Ishikawa (cell line): ENCODE measurements at regions not wholly inside any gene's neighbourhood (a gene's known extent, or its start where the extent isn't known, plus 50 kb on each side); places are given as distances from the start of the nearest gene placed in this dataset.

Experiments
- CEBPB ChIP-seq: IDR thresholded peaks from 2 replicates; pipeline ENCODE4 v1.6.1; 2012
- CREB1 ChIP-seq: IDR thresholded peaks from 2 replicates; pipeline ENCODE4 v1.6.1; 2012; ENCODE audit warnings: low read depth
- EGR1 ChIP-seq: IDR thresholded peaks from 2 replicates; pipeline ENCODE4 v1.6.1; 2012
- EP300 ChIP-seq: IDR thresholded peaks from 2 replicates; pipeline ENCODE4 v1.6.1; 2012; ENCODE audit warnings: borderline replicate concordance
- FOXM1 ChIP-seq: IDR thresholded peaks from 2 replicates; pipeline ENCODE4 v1.6.1; 2012; ENCODE audit warnings: low read depth, borderline replicate concordance
- NFIC ChIP-seq: IDR thresholded peaks from 2 replicates; pipeline ENCODE4 v1.6.1; 2012
- RAD21 ChIP-seq: IDR thresholded peaks from 2 replicates; pipeline ENCODE4 v1.6.1; 2012; ENCODE audit warnings: low read depth
- TAF1 ChIP-seq: IDR thresholded peaks from 2 replicates; pipeline ENCODE4 v1.6.1; 2012; ENCODE audit warnings: low read depth, mild to moderate bottlenecking
- TCF12 ChIP-seq: IDR thresholded peaks from 2 replicates; pipeline ENCODE4 v1.6.1; 2012; ENCODE audit warnings: low read depth
- TEAD4 ChIP-seq: IDR thresholded peaks from 2 replicates; pipeline ENCODE4 v1.6.1; 2012
- YY1 ChIP-seq: IDR thresholded peaks from 2 replicates; pipeline ENCODE4 v1.6.1; 2012; ENCODE audit warnings: low read depth
- ZBTB7A ChIP-seq: IDR thresholded peaks from 2 replicates; pipeline ENCODE4 v1.6.1; 2012; ENCODE audit warnings: low read depth
- TF ChIP-seq, protein P1 (sequence below): IDR thresholded peaks from 2 replicates; pipeline ENCODE4 v1.6.1; 2012
- TF ChIP-seq, protein P2 (sequence below): IDR thresholded peaks from 2 replicates; pipeline ENCODE4 v1.6.1; 2012
- TF ChIP-seq, protein P3 (sequence below): IDR thresholded peaks from 2 replicates; pipeline ENCODE4 v1.6.1; 2012; ENCODE audit warnings: low read depth, mild to moderate bottlenecking

DNA sequence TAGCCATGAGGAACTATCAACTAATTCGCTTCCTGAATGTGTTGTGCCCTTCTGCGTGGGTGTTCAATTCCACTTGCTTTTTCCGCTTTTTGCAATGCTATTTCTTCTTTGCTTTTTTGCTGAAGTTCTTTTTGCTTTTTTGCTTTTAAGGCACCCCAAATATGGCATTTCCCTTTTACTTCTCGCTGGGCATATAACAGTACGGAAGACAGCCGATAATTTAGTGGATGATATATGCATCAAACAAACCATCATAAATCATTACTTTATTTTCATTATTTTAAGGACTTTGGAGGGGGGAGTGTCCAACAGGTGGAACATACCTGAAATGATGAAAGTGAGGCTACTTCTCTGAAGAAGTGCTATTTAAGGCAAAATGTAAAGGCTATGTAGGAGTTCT lies 277.0 kb upstream of the MTPN start:
- TF ChIP-seq, protein P1, sequence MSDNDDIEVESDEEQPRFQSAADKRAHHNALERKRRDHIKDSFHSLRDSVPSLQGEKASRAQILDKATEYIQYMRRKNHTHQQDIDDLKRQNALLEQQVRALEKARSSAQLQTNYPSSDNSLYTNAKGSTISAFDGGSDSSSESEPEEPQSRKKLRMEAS: no peak
- TF ChIP-seq FOXM1: no peak
- TF ChIP-seq RAD21: no peak
- no peak for TF ChIP-seq TCF12
- TF ChIP-seq EGR1: no peak
- TF ChIP-seq, protein P2, sequence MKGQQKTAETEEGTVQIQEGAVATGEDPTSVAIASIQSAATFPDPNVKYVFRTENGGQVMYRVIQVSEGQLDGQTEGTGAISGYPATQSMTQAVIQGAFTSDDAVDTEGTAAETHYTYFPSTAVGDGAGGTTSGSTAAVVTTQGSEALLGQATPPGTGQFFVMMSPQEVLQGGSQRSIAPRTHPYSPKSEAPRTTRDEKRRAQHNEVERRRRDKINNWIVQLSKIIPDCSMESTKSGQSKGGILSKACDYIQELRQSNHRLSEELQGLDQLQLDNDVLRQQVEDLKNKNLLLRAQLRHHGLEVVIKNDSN: no peak
- TF ChIP-seq, protein P3, sequence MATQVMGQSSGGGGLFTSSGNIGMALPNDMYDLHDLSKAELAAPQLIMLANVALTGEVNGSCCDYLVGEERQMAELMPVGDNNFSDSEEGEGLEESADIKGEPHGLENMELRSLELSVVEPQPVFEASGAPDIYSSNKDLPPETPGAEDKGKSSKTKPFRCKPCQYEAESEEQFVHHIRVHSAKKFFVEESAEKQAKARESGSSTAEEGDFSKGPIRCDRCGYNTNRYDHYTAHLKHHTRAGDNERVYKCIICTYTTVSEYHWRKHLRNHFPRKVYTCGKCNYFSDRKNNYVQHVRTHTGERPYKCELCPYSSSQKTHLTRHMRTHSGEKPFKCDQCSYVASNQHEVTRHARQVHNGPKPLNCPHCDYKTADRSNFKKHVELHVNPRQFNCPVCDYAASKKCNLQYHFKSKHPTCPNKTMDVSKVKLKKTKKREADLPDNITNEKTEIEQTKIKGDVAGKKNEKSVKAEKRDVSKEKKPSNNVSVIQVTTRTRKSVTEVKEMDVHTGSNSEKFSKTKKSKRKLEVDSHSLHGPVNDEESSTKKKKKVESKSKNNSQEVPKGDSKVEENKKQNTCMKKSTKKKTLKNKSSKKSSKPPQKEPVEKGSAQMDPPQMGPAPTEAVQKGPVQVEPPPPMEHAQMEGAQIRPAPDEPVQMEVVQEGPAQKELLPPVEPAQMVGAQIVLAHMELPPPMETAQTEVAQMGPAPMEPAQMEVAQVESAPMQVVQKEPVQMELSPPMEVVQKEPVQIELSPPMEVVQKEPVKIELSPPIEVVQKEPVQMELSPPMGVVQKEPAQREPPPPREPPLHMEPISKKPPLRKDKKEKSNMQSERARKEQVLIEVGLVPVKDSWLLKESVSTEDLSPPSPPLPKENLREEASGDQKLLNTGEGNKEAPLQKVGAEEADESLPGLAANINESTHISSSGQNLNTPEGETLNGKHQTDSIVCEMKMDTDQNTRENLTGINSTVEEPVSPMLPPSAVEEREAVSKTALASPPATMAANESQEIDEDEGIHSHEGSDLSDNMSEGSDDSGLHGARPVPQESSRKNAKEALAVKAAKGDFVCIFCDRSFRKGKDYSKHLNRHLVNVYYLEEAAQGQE: no peak
- no peak for TF ChIP-seq CREB1

DNA sequence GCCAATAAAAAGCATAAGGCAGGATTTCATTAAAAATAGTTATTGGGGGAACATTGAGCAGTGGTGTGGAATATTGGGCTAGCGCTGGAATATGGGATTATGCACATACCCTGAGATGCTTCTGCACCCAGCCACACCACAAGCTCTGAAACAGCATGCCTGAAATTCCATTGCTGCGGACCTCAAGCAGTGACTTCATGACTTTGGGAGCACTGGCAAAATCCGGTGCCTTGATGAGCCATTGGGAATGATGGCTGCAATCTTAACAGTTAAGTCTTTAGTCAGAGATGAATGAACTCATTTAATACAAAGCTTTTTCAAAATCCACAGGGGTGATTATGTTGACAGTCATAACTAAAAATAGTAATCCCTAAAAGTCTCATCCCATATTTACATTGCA lies 274.7 kb upstream of the MTPN start:
- TF ChIP-seq, protein P2: no peak
- no peak for TF ChIP-seq RAD21
- TF ChIP-seq FOXM1: no peak

DNA sequence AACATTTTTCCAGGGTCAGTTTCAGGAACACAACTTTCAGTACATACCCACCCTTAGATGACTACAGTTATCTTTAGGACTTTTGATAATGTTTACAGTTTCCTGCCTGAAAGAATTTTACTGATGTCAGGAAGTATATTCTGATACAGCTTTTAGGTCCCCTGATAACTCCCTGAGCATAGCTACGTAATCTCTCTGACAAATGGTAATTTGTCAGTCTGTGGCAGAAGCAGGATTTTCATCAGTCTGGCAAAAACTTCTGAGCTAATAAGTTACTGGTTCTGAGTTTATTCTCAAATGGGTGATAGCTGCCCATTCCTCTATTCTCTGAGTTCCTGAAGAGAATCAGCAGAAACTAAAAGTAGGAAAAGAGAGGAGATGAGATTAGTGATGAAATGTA lies 270.1 kb upstream of the MTPN start:
- no peak for TF ChIP-seq CEBPB
- no peak for TF ChIP-seq RAD21
- no peak for TF ChIP-seq TEAD4
- TF ChIP-seq YY1: no peak
- TF ChIP-seq, protein P2: no peak
- TF ChIP-seq NFIC: no peak
- no peak for TF ChIP-seq CREB1
- TF ChIP-seq, protein P1: no peak
- TF ChIP-seq TAF1: no peak

DNA sequence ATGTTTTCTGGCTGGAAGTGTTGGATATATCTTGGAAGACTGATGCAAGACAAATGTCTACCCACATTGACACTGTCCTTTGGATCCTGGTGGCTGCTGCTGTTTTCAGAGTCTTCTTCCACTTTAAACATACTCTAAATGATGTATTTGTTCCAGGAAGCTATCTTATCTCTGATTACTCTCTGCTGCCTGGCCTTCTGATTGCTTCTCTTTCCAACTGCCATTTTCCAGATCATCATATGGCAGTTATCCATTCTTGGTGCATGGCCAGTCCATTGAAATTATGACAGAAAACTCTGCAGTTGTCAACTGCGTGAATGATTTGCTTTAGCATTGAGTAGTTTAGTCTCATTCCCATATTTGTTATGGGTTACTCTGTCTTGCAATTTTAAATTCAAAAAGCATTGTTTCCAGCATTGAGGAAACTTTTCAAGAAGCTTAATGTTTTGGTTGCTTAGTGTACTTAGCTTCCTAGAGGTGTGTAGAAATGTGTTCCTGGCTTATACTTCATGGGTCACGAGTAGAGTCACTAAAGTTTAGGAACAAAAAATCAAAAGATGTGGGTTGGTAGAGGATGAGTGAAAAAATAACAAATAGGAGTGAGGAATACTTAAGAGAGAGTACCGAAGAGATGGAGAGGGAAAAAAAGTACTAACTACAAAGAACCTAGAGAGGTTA lies 268.3 kb upstream of the MTPN start:
- TF ChIP-seq YY1: no peak
- TF ChIP-seq CREB1: no peak
- TF ChIP-seq FOXM1: no peak
- TF ChIP-seq RAD21: no peak
- TF ChIP-seq NFIC: no peak
- TF ChIP-seq, protein P2: no peak
- TF ChIP-seq CEBPB: no peak
- TF ChIP-seq TEAD4: no peak
- no peak for TF ChIP-seq ZBTB7A
- no peak for TF ChIP-seq TAF1
- no peak for TF ChIP-seq EP300
- no peak for TF ChIP-seq TCF12
- no peak for TF ChIP-seq EGR1
- TF ChIP-seq, protein P3: no peak
- TF ChIP-seq, protein P1: no peak

DNA sequence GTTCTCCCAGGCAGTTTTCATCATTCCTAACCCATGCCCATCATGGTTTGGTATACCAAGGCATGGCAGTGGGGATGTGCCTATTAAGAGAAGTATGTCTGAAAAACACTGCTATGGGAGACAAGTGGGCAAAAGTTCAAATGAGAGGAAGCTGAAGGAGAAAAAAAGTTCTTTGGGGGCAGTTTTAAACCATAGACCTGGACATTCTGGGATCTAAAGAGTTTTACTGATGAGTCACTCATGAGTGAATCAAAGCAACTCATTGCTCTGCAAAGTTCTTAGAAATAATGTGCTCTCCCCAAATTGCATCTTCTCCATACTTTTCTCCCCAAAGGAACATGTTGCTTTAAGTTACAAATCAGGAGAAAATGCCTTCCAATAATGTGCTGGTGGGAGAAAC lies 256.9 kb upstream of the MTPN start:
- TF ChIP-seq EP300: no peak
- no peak for TF ChIP-seq FOXM1
- TF ChIP-seq, protein P1: no peak
- TF ChIP-seq, protein P3: no peak
- no peak for TF ChIP-seq RAD21
- no peak for TF ChIP-seq TCF12
- TF ChIP-seq CREB1: no peak
- TF ChIP-seq TAF1: no peak
- no peak for TF ChIP-seq TEAD4
- TF ChIP-seq CEBPB: no peak
- TF ChIP-seq EGR1: no peak
- TF ChIP-seq, protein P2: no peak
